ENCODE measurements at regions not wholly inside any gene's neighbourhood (a gene's known extent, or its start where the extent isn't known, plus 50 kb on each side); places are given as distances from the start of the nearest gene placed in this dataset.

- H3K36me3 ChIP-seq (ENCODE audit: insufficient read depth): no peaks in the 10 kb centered on the region
- DNase-seq (ENCODE audit: extremely low spot score): no peak
- H3K4me1 ChIP-seq (ENCODE audit: insufficient read depth): peaks cover 2% of the 10 kb centered on the region
- no peak overlapping the region for H3K27ac ChIP-seq (ENCODE audit: low read depth)
- 87% methylated on average over 23 of the region's 23 CpGs for WGBS
- H3K4me3 ChIP-seq (ENCODE audit: low read depth, low read length): no peak overlapping the region
These were observed 119.5 kb downstream of the BAMBI start for GRCh38 chr10:28796606-28797512.

DNA sequence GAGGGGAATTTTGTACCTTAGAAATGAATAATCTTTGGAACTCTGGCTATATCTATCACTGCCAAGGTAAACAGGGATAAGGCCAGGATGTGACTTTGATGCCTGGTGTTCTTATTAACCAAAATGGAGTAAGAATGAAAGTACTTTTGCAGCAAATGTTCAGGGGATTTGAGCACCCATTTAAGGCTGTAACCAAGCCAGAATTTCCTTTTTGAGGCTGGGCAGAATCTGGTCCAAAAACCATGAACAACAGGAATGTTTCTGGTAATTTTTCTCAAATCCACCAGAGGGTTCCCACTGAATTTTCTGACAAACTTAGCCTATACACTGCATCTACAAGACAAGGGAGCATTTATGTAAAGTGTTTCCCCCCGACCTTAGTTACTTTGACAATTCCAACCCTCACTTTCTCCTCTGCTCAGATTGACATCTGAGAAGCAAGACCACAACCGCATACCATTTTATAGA, 120.6 kb downstream of the BAMBI start:
- Histone ChIP-seq H3K36me3 (ENCODE audit: insufficient read depth) (no peaks in the 10 kb centered on the region), H3K27ac (ENCODE audit: low read depth) (no peak overlapping the region), H3K4me1 (ENCODE audit: insufficient read depth) (peaks cover 3% of the 10 kb centered on the region), H3K4me3 (ENCODE audit: low read depth, low read length) (no peak overlapping the region)
- no peak for DNase-seq (ENCODE audit: extremely low spot score)
- WGBS: 61% methylated on average over 2 of the region's 2 CpGs

DNA sequence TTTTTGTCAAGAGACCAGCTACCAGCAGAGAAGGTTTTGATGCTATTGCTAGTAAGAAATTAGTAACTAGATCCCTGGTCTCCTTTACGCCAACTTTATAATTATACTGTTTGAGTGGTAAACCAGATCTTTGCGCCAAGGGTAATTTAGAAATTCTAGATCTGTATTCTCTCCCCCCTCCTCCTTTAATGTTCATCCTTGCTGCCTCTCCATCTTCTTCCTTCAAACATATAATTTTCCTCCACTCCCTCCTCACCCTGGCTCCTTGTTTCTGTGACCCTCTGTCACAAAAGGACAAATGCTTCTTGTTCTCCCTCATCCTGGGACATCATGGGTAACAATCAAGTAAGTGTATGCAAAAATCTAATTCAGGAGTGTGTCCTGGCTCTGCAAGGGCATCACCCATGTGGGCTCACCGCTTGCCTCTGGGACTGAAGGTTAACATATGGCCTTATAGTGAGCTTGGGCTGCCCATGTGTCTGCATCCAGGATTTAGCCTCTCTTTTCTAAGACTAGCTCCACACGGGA, 121.2 kb downstream of the BAMBI start:
- H3K36me3 ChIP-seq (ENCODE audit: insufficient read depth): no peaks in the 10 kb centered on the region
- no peak for DNase-seq (ENCODE audit: extremely low spot score)
- 93% methylated on average over 4 of the region's 4 CpGs for WGBS
- no peak overlapping the region for H3K27ac ChIP-seq (ENCODE audit: low read depth)
- no peak overlapping the region for H3K4me3 ChIP-seq (ENCODE audit: low read depth, low read length)
- H3K4me1 ChIP-seq (ENCODE audit: insufficient read depth): peaks cover 3% of the 10 kb centered on the region

DNA sequence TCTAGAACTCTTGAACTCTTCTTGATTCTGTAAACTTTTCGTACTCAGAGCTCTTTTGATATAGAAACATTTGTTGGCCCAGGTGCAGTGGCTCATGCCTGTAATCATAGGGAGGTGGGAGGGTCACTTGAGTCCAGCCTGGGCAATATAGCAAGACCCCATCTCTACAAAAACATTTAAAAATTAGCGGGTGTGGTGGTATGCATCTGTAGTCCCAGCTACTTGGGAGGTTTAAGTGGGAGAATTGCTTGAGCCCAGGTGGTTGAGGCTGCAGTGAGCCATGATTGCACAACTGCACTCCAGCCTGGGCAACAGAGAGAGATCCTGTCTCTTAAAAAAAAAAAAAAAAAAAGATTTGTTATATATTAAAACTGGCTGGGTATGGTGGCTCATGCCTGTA, 121.6 kb downstream of the BAMBI start:
- Histone ChIP-seq H3K36me3 (ENCODE audit: insufficient read depth) (no peaks in the 10 kb centered on the region), H3K4me1 (ENCODE audit: insufficient read depth) (peaks cover 3% of the 10 kb centered on the region), H3K4me3 (ENCODE audit: low read depth, low read length) (no peak overlapping the region), H3K27ac (ENCODE audit: low read depth) (no peak overlapping the region)
- WGBS: 95% methylated on average over 2 of the region's 2 CpGs
- no peak for DNase-seq (ENCODE audit: extremely low spot score)

DNA sequence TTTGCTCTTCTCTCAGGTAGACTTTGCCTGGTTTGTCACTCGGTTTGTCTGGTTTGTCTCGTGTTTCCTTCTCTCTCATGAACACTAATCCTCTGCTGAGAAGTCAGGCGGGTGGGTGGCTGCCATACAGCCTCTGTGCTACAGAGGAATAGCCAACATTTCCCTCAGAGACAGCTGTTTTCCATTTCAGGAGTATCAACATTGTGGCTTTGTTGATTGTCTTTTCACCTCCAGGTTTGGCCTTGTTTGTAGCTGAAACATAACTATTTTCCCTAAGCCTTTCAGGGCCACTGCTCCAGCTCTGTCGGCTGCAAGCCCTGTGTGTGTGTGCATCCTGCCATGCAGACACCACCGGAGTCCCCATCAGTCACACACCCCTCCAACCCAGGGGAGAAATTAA, 122.8 kb downstream of the BAMBI start:
- H3K4me3 ChIP-seq (ENCODE audit: low read depth, low read length): no peak overlapping the region
- no peak for DNase-seq (ENCODE audit: extremely low spot score)
- no peak overlapping the region for H3K27ac ChIP-seq (ENCODE audit: low read depth)
- whole genome bisulfite sequencing: 46% methylated on average over 5 of the region's 5 CpGs
- peaks cover 3% of the 10 kb centered on the region for H3K4me1 ChIP-seq (ENCODE audit: insufficient read depth)
- H3K36me3 ChIP-seq (ENCODE audit: insufficient read depth): no peaks in the 10 kb centered on the region

DNA sequence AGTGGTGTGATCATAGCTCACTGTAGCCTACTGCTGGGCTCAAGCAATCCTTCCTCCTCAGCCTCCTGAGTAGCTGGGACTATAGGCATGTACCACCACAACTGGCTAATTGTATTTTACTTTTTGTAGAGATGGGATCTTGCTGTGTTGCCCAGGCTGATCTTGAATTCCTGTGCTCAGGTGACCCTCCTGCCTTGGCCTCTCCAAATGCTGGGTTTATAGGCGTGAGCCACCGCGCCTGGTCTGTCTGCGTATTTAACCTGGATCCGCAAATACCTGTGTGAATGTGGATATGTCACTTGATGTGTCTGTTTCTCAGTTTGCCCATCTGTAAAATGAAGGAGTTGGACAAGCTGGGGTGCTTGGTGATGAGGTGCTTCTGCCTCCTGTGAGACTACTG, 123.9 kb downstream of the BAMBI start:
- no peak overlapping the region for H3K4me3 ChIP-seq (ENCODE audit: low read depth, low read length)
- DNase-seq (ENCODE audit: extremely low spot score): no peak
- peaks cover 3% of the 10 kb centered on the region for H3K4me1 ChIP-seq (ENCODE audit: insufficient read depth)
- H3K27ac ChIP-seq (ENCODE audit: low read depth): no peak overlapping the region
- WGBS: 99% methylated on average over 5 of the region's 5 CpGs
- no peaks in the 10 kb centered on the region for H3K36me3 ChIP-seq (ENCODE audit: insufficient read depth)

- no peaks in the 10 kb centered on the region for H3K36me3 ChIP-seq (ENCODE audit: insufficient read depth)
- 67% methylated on average over 1 of the region's 1 CpG for WGBS
These were observed 124.5 kb downstream of the BAMBI start for GRCh38 chr10:28801869-28802268.

DNA sequence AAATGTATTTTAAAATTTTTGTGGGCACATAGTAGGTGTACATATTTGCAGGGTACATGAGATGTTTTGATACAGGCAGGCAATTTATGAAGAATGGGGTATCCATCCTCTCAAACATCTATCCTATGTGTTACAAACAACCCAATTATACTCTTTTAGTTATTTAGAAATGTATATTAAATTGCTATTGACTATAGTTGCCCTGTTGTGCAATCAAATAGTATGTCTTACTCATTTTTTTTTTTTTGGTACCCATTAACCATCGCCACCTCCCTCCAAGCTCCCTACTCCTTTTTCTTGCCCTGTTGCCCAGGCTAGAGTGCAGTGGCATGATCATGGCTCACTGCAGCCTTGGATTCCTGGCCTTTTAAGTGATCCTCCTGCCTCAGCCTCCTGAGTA, 128.1 kb downstream of the BAMBI start:
- peaks cover 2% of the 10 kb centered on the region for H3K4me1 ChIP-seq (ENCODE audit: insufficient read depth)
- no peak overlapping the region for H3K27ac ChIP-seq (ENCODE audit: low read depth)
- 95% methylated on average over 1 of the region's 1 CpG for whole genome bisulfite sequencing
- H3K36me3 ChIP-seq (ENCODE audit: insufficient read depth): no peaks in the 10 kb centered on the region
- no peak for DNase-seq (ENCODE audit: extremely low spot score)
- H3K4me3 ChIP-seq (ENCODE audit: low read depth, low read length): no peak overlapping the region

More at GRCh38 chr10:28801869-28802268, 124.5 kb downstream of the BAMBI start:
- Histone ChIP-seq H3K4me3 (ENCODE audit: low read depth, low read length) (no peak overlapping the region), H3K27ac (ENCODE audit: low read depth) (no peak overlapping the region), H3K4me1 (ENCODE audit: insufficient read depth) (peaks cover 3% of the 10 kb centered on the region)
- no peak for DNase-seq (ENCODE audit: extremely low spot score)

GRCh38 chr10:28806488-28806941, 129.2 kb downstream of the BAMBI start:
- peaks cover 1% of the 10 kb centered on the region for H3K4me1 ChIP-seq (ENCODE audit: insufficient read depth)
- DNase-seq (ENCODE audit: extremely low spot score): no peak

DNA sequence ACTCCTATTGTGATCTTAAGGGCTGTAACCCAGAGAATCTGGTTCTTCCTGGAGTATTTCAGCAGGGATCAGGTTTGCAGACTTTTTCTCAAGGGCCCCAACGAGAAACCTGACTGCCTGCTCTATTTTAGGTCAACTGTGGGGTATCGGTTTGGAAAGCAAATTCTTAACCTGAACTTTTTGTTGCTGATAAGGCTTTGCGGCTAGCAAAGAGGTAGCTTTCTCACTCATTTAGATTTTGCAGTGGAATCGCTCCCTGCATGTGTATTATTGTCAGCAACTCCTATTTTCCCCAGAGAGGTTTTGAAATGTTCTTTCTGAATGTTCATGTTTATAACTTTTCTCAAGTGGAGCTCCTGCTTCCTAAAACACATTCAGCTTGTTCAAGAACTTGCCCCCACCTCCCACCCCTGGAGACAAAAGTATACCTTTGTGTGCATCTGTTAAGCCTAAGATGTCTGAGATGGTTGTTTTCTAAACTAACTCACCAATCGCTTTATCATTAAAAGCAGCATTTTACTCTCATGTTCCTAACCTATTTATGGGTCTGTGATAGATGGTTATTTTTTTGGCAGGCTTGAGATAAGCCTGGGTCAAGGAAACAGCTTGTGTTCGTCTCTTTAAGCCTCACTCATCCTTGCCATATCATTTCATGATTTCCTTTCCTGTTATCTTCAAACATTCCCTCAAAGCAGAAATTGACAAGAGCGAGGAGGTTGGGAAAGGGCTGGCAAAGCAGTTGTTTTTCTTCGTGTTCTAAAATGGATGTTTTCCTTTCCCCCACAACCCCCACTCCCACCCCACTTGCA, 129.8 kb downstream of the BAMBI start:
- 16% methylated on average over 8 of the region's 8 CpGs for WGBS
- DNase-seq (ENCODE audit: extremely low spot score): peak; percentile 50
- Histone ChIP-seq H3K4me1 (ENCODE audit: insufficient read depth) (no peaks in the 10 kb centered on the region), H3K27ac (ENCODE audit: low read depth) (peak overlapping the region; percentile 68), H3K36me3 (ENCODE audit: insufficient read depth) (no peaks in the 10 kb centered on the region), H3K4me3 (ENCODE audit: low read depth, low read length) (no peak overlapping the region)

More at GRCh38 chr10:28806488-28806941, 129.2 kb downstream of the BAMBI start:
- Histone ChIP-seq H3K27ac (ENCODE audit: low read depth) (peak overlapping the region; percentile 68), H3K36me3 (ENCODE audit: insufficient read depth) (no peaks in the 10 kb centered on the region), H3K4me3 (ENCODE audit: low read depth, low read length) (no peak overlapping the region)
- WGBS: 21% methylated on average over 5 of the region's 5 CpGs

DNA sequence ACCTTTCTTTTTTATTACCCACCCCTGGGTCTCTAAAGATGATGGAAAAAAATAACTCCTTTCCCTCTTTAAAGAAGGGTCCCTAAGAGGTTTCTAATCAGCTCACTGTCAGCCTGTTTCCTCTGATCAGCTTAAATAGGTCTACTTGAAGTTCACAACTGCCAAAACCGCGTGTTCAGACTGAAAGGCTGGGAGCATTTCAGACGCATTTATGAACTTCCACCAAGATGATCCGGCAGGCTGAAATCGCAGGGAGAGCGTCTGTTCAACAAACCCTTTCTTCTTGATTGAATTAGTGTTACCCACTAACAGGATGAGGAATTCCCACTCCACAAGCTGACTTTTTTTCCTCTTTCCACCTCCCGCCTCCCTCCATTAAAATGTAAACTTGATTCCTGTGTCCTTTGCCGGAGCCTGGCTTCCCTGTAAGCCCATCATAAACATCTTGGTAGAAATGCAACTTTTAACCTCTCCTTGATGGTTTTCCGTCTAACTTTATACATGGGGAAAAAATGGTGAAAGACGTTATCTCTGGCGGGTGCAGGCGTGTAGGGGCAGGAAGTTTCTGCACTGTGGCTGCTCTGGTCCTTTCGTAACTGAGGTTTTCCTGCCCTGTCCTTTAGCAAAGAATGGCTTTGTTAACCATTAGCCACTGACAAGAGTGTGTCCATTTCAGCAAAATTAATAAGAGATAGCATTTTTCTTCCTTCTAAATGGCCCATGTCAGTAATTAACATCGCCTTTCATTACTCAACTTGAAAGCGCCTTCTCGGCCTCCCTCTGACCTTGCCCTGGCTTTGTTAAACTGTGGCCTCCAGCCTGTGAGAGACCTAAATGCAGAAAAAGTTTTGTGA, 130.7 kb downstream of the BAMBI start:
- Histone ChIP-seq H3K4me1 (ENCODE audit: insufficient read depth) (no peaks in the 10 kb centered on the region), H3K36me3 (ENCODE audit: insufficient read depth) (no peaks in the 10 kb centered on the region), H3K27ac (ENCODE audit: low read depth) (peak overlapping the region; percentile 59), H3K4me3 (ENCODE audit: low read depth, low read length) (no peak overlapping the region)
- DNase-seq (ENCODE audit: extremely low spot score): peak; percentile 66
- 29% methylated on average over 16 of the region's 16 CpGs for WGBS

- Histone ChIP-seq H3K4me3 (ENCODE audit: low read depth, low read length) (no peak overlapping the region), H3K4me1 (ENCODE audit: insufficient read depth) (no peaks in the 10 kb centered on the region), H3K27ac (ENCODE audit: low read depth) (peak overlapping the region; percentile 53), H3K36me3 (ENCODE audit: insufficient read depth) (no peaks in the 10 kb centered on the region)
- DNase-seq (ENCODE audit: extremely low spot score): no peak
- 80% methylated on average over 6 of the region's 6 CpGs for WGBS
These were observed 131.4 kb downstream of the BAMBI start for GRCh38 chr10:28808693-28809092.

Measured in urinary bladder (tissue), 3 donors.